WI38 (cell line): ENCODE measurements at regions not wholly inside any gene's neighbourhood (a gene's known extent, or its start where the extent isn't known, plus 50 kb on each side); places are given as distances from the start of the nearest gene placed in this dataset.
"Not testable (repeated sequence)": the region's sequence is repeated elsewhere in the genome, so short reads cannot be mapped to it uniquely, and the experiment has no call there.

Experiments
- H3K4me3 ChIP-seq: 2 replicates; pipeline ENCODE4 v1.5.1; 2011; ENCODE audit warnings: low read depth, mild to moderate bottlenecking, control low read depth, low read length
- CTCF ChIP-seq: IDR thresholded peaks from 2 replicates; pipeline ENCODE4 v1.5.1; 2012; ENCODE audit warnings: low read depth, mild to moderate bottlenecking, control low read depth, low read length

GRCh38 chr6:105676857-105677256 lies 274.0 kb upstream of the PREP start:
- H3K4me3 ChIP-seq = no peak overlapping the region
- TF ChIP-seq CTCF = no peak

GRCh38 chr6:105675715-105676397 lies 273.0 kb upstream of the PREP start:
- no peak overlapping the region for H3K4me3 ChIP-seq

GRCh38 chr6:105672856-105673538 lies 270.1 kb upstream of the PREP start:
- H3K4me3 ChIP-seq = not testable (repeated sequence)

More at GRCh38 chr6:105675715-105676397, 273.0 kb upstream of the PREP start:
- TF ChIP-seq CTCF = no peak

- no peak for TF ChIP-seq CTCF
- H3K4me3 ChIP-seq = no peak overlapping the region
Measured at GRCh38 chr6:105669232-105669631, 266.4 kb upstream of the PREP start.

- H3K4me3 ChIP-seq = no peak overlapping the region
- no peak for TF ChIP-seq CTCF
Measured at GRCh38 chr6:105667056-105667455, 264.2 kb upstream of the PREP start.

GRCh38 chr6:105664931-105665330 lies 262.0 kb upstream of the PREP start:
- no peak for TF ChIP-seq CTCF
- H3K4me3 ChIP-seq = no peak overlapping the region

GRCh38 chr6:105651969-105652368 lies 249.1 kb upstream of the PREP start:
- TF ChIP-seq CTCF = no peak
- H3K4me3 ChIP-seq = no peak overlapping the region
